H1 (cell line): ENCODE measurements at regions not wholly inside any gene's neighbourhood (a gene's known extent, or its start where the extent isn't known, plus 50 kb on each side); places are given as distances from the start of the nearest gene placed in this dataset.

ENCODE experiments used
- CTCF ChIA-PET: fragments of 300-600 bp; sonication (Branson Sonifier 250); formaldehyde crosslinking; loops from one replicate; lab custom pipeline; 2021; ENCODE audit not compliant: partially characterized antibody; lab: Charles Lee
- POLR2A ChIA-PET: fragments of 300-600 bp; sonication (Branson Sonifier 250); formaldehyde crosslinking; loops from one replicate; lab custom pipeline; 2021; ENCODE audit warnings: inconsistent platforms; ENCODE audit not compliant: partially characterized antibody; lab: Charles Lee
- DNase-seq, 2 experiments: peaks; one replicate each; pipeline versions ENCODE4 v3.0.0 to v3.0.0-alpha.2; 2010 to 2022; ENCODE audit warnings: low spot score in 2 of 2, low read depth in 1 of 2, mixed read lengths in 1 of 2
- FAIRE-seq: peaks from 2 replicates; lab custom pipeline; 2011; peaks lifted over from hg19 to GRCh38; lab: Jason Lieb, UNC
- H2AFZ ChIP-seq: 2 replicates; pipeline ENCODE4 v1.8.1; 2012; ENCODE audit warnings: low read length, inconsistent platforms
- H2AK5ac ChIP-seq: 2 replicates; pipeline ENCODE4 v1.6.1; 2013; ENCODE audit warnings: low read depth, low read length
- H2BK120ac ChIP-seq: replicated peaks from 2 replicates; pipeline ENCODE3; 2013; ENCODE audit warnings: low read depth, low read length, inconsistent platforms
- H2BK12ac ChIP-seq: 2 replicates; pipeline ENCODE4 v1.6.1; 2013; ENCODE audit warnings: low read depth, low read length
- H2BK15ac ChIP-seq: 2 replicates; pipeline ENCODE4 v1.6.1; 2013; ENCODE audit warnings: low read length
- H2BK20ac ChIP-seq: 2 replicates; pipeline ENCODE4 v1.6.1; 2013; ENCODE audit warnings: low read length
- H2BK5ac ChIP-seq: 2 replicates; pipeline ENCODE4 v1.6.1; 2013; ENCODE audit warnings: low read depth, low read length
- H3K14ac ChIP-seq: 2 replicates; pipeline ENCODE4 v1.6.1; 2013; ENCODE audit warnings: inconsistent platforms; ENCODE audit not compliant: insufficient read length
- H3K18ac ChIP-seq: 2 replicates; pipeline ENCODE4 v1.6.1; 2013; ENCODE audit warnings: low read length; ENCODE audit errors: extremely low read depth
- H3K23ac ChIP-seq: 2 replicates; pipeline ENCODE4 v1.6.1; 2013; ENCODE audit warnings: inconsistent platforms; ENCODE audit not compliant: insufficient read length
- H3K23me2 ChIP-seq: 2 replicates; pipeline ENCODE4 v1.6.1; 2013; ENCODE audit warnings: low read depth, low read length
- H3K27ac ChIP-seq: 2 replicates; pipeline ENCODE4 v1.6.1; 2011; ENCODE audit warnings: low read depth, low read length, inconsistent platforms
- H3K27me3 ChIP-seq, 4 experiments: replicated peaks in 1 of 4; 1 replicate in 1 of 4; 2 replicates in 3 of 4; pipeline versions ENCODE4 v1.6.1 to v1.8.1; 2011 to 2013; ENCODE audit warnings: low read length in 3 of 4, mild to moderate bottlenecking in 3 of 4, inconsistent platforms in 2 of 4, mixed read lengths in 2 of 4, moderate library complexity in 1 of 4; ENCODE audit not compliant: control insufficient read depth in 3 of 4, insufficient read depth in 3 of 4; ENCODE audit errors: extremely low read depth in 1 of 4
- H3K36me3 ChIP-seq, 4 experiments: 2 replicates each; pipeline versions ENCODE4 v1.6.1 to v1.8.1; 2011 to 2013; ENCODE audit warnings: mild to moderate bottlenecking in 4 of 4, low read length in 3 of 4, moderate library complexity in 2 of 4, control low read depth in 1 of 4, inconsistent platforms in 1 of 4; ENCODE audit not compliant: insufficient read depth in 4 of 4, control insufficient read depth in 2 of 4
- H3K4ac ChIP-seq: replicated peaks from 2 replicates; pipeline ENCODE3; 2013; ENCODE audit warnings: low read length, low read depth, mixed read lengths, inconsistent platforms; ENCODE audit not compliant: insufficient read length
- H3K4me1 ChIP-seq, 4 experiments: replicated peaks in 1 of 4; 1 replicate in 1 of 4; 2 replicates in 3 of 4; pipeline versions ENCODE4 v1.6.1 to v1.8.1; 2011 to 2013; ENCODE audit warnings: low read length in 3 of 4, inconsistent platforms in 2 of 4, mixed read lengths in 1 of 4; ENCODE audit not compliant: insufficient read depth in 4 of 4, control insufficient read depth in 3 of 4
- H3K4me2 ChIP-seq, 2 experiments: 2 replicates each; pipeline versions ENCODE4 v1.6.1 to v1.8.1; 2011 to 2013; ENCODE audit warnings: low read depth in 2 of 2, low read length in 2 of 2, control low read depth in 1 of 2, inconsistent platforms in 1 of 2, mild to moderate bottlenecking in 1 of 2; ENCODE audit not compliant: insufficient read depth in 1 of 2
- H3K4me3 ChIP-seq, 4 experiments: fragments of 200-600, 300-600 bp in 1 of 4; sonication (generic), shearing (Covaris generic), sonication (Bioruptor Twin) in 1 of 4; 2 replicates each; pipeline versions ENCODE4 v1.5.1 to v1.8.1; 2011 to 2016; ENCODE audit warnings: low read length in 4 of 4, low read depth in 3 of 4, control low read depth in 2 of 4, inconsistent platforms in 2 of 4, mild to moderate bottlenecking in 2 of 4, mixed read lengths in 1 of 4, moderate library complexity in 1 of 4; ENCODE audit not compliant: insufficient read depth in 2 of 4; ENCODE audit errors: extremely low read depth in 1 of 4
- H3K56ac ChIP-seq: replicated peaks from 2 replicates; pipeline ENCODE3; 2013; ENCODE audit warnings: low read depth, mild to moderate bottlenecking, mixed read lengths, low read length, inconsistent platforms; ENCODE audit not compliant: insufficient read length
- H3K79me1 ChIP-seq: 2 replicates; pipeline ENCODE4 v1.6.1; 2013; ENCODE audit warnings: low read depth, low read length, control low read depth
- H3K79me2 ChIP-seq, 2 experiments: 2 replicates each; pipeline versions ENCODE4 v1.6.1 to v1.8.1; 2012 to 2013; ENCODE audit warnings: low read length in 2 of 2, mild to moderate bottlenecking in 2 of 2, inconsistent platforms in 1 of 2; ENCODE audit not compliant: insufficient read depth in 2 of 2, control insufficient read depth in 1 of 2
- H3K9ac ChIP-seq, 4 experiments: replicated peaks in 1 of 4; 1 replicate in 1 of 4; 2 replicates in 3 of 4; pipeline versions ENCODE4 v1.6.1 to v1.8.1; 2011 to 2013; ENCODE audit warnings: low read depth in 3 of 4, low read length in 3 of 4, control low read depth in 2 of 4, mild to moderate bottlenecking in 2 of 4, moderate library complexity in 2 of 4, inconsistent platforms in 1 of 4; ENCODE audit errors: extremely low read depth in 1 of 4
- H3K9me3 ChIP-seq, 2 experiments: 2 replicates each; pipeline versions ENCODE4 v1.6.1 to v1.8.1; 2012 to 2013; ENCODE audit warnings: mild to moderate bottlenecking in 2 of 2, moderate library complexity in 2 of 2, control low read depth in 1 of 2, inconsistent platforms in 1 of 2, low read depth in 1 of 2, low read length in 1 of 2, mixed read lengths in 1 of 2; ENCODE audit not compliant: insufficient read depth in 2 of 2
- H4K20me1 ChIP-seq, 2 experiments: replicated peaks in 1 of 2; 2 replicates each; pipeline versions ENCODE3 to v1.8.1; 2011 to 2013; ENCODE audit warnings: inconsistent platforms in 2 of 2, low read length in 2 of 2, mild to moderate bottlenecking in 1 of 2; ENCODE audit not compliant: insufficient read depth in 2 of 2, control insufficient read depth in 1 of 2
- H4K5ac ChIP-seq: 2 replicates; pipeline ENCODE4 v1.6.1; 2013; ENCODE audit warnings: low read length, low read depth, mixed read lengths, inconsistent platforms; ENCODE audit not compliant: insufficient read length
- H4K8ac ChIP-seq: 2 replicates; pipeline ENCODE4 v1.8.0; 2013; ENCODE audit warnings: mild to moderate bottlenecking, moderate library complexity, low read length, inconsistent platforms; ENCODE audit not compliant: insufficient read depth; ENCODE audit errors: extremely low read depth
- H4K91ac ChIP-seq: replicated peaks from 2 replicates; pipeline ENCODE3; 2013; ENCODE audit warnings: low read length, mixed read lengths, inconsistent platforms; ENCODE audit not compliant: insufficient read length
- ATF3 ChIP-seq: IDR thresholded peaks from 2 replicates; pipeline ENCODE4 v1.6.1; 2011; ENCODE audit warnings: low read depth, mild to moderate bottlenecking, low read length; ENCODE audit not compliant: insufficient read depth
- CTCF ChIP-seq, 3 experiments: IDR thresholded peaks; 1 replicate in 2 of 3; 2 replicates in 1 of 3; pipeline versions ENCODE4 v1.5.1 to v1.6.1; 2011; ENCODE audit warnings: low read length in 3 of 3, mild to moderate bottlenecking in 3 of 3, inconsistent platforms in 2 of 3, low read depth in 1 of 3, moderate library complexity in 1 of 3; ENCODE audit not compliant: insufficient read depth in 1 of 3; ENCODE audit errors: control extremely low read depth in 1 of 3
- NRF1 ChIP-seq: IDR thresholded peaks from 2 replicates; pipeline ENCODE4 v1.6.1; 2011; ENCODE audit warnings: mild to moderate bottlenecking, low read depth, low read length, improper control_type of control experiment
- RNF2 ChIP-seq: fragments of 200-900, 300-1000 bp; sonication (generic); IDR thresholded peaks from 2 replicates; pipeline ENCODE4 v1.7.1; 2016; ENCODE audit warnings: borderline replicate concordance, low read depth, mild to moderate bottlenecking, antibody characterized with exemption, low read length; ENCODE audit not compliant: poor library complexity, severe bottlenecking; ENCODE audit errors: missing control alignments
- WGBS, 2 experiments: shearing (Covaris generic) in 1 of 2; methylation state at CpG; one replicate each; pipeline versions ENCODE4 v1.1.6 to v1.1.7; 2013 to 2015; ENCODE audit warnings: low lambda C conversion rate in 2 of 2, mixed read lengths in 2 of 2, inconsistent platforms in 1 of 2, low coverage in 1 of 2, missing lambda C conversion rate in 1 of 2; ENCODE audit not compliant: insufficient replicate concordance in 2 of 2, insufficient coverage in 1 of 2, insufficient read length in 1 of 2; ENCODE audit errors: extremely low coverage in 1 of 2, missing lambda C conversion rate in 1 of 2; 5-methylcytosine and 5-hydroxymethylcytosine counted together

- FAIRE-seq (no peak), DNase-seq (no peak)
- H3K4me1 ChIP-seq: peaks cover 0 to 3% (median 0%) of the 10 kb centered on the region in 4 experiments; a peak in 3 of 7 replicates
- no peak overlapping the region for H2BK12ac ChIP-seq
- H3K27ac ChIP-seq: no peak overlapping the region
- no peak overlapping the region for H3K4me3 ChIP-seq
- H3K79me1 ChIP-seq: no peaks in the 10 kb centered on the region
- H3K27me3 ChIP-seq: no peaks in the 10 kb centered on the region
- H3K14ac ChIP-seq: no peak overlapping the region
- no peak overlapping the region for H3K18ac ChIP-seq
- H3K56ac ChIP-seq: no peak overlapping the region
- 0 out of 4 replicates have a peak, but pooled peaks cover 0 to 2% of the 10 kb centered on the region in 2 experiments for H3K9me3 ChIP-seq
- H2AK5ac ChIP-seq: no peak overlapping the region
- no peak overlapping the region for H4K5ac ChIP-seq
- no peak overlapping the region for H2BK120ac ChIP-seq
- no peak overlapping the region for H3K9ac ChIP-seq
- no peak overlapping the region for H3K4ac ChIP-seq
- H3K4me2 ChIP-seq: no peak overlapping the region
- no peak overlapping the region for H3K23ac ChIP-seq
- no peaks in the 10 kb centered on the region for H3K79me2 ChIP-seq
- H2BK5ac ChIP-seq: no peak overlapping the region
- H3K23me2 ChIP-seq: no peaks in the 10 kb centered on the region
- no peak overlapping the region for H2AFZ ChIP-seq
- no peak overlapping the region for H2BK15ac ChIP-seq
- TF ChIP-seq RNF2 (no peak), NRF1 (no peak), CTCF (IDR thresholded peaks at IDR 0.05; ENCODE audit: control extremely low read depth in 1 of 3, insufficient read depth in 1 of 3, low read depth in 1 of 3, low read length in 3 of 3) (no peak), ATF3 (no peak)
- no peak overlapping the region for H4K8ac ChIP-seq
- H4K91ac ChIP-seq: no peak overlapping the region
- ChIA-PET POLR2A (interaction anchor here (0.9 kb wide), 1 partner anchor 85 kb away, joined by 3 read pairs; no protein-coding TSS in a partner anchor), CTCF (interaction anchor here (1.2 kb wide), 1 partner anchor 75 kb away, joined by 3 read pairs; no protein-coding TSS in a partner anchor)
- H4K20me1 ChIP-seq: no peaks in the 10 kb centered on the region
- H2BK20ac ChIP-seq: no peak overlapping the region
- WGBS, 2 experiments: 94% methylated on average over 2 of the region's 2 CpGs; no CpG with 5 or more reads in 1 of the 2 experiments
- H3K36me3 ChIP-seq: no peaks in the 10 kb centered on the region
Measured at GRCh38 chr1:182303778-182304177, 87.8 kb downstream of the GLUL start.
